GM19239 (cell line): ENCODE measurements at regions not wholly inside any gene's neighbourhood (a gene's known extent, or its start where the extent isn't known, plus 50 kb on each side); places are given as distances from the start of the nearest gene placed in this dataset.

Experiments used
- DNase-seq: peaks from one replicate; pipeline ENCODE4 v3.0.0; 2011; ENCODE audit warnings: low spot score; ENCODE audit not compliant: insufficient read length
- FAIRE-seq: peaks from 2 replicates; lab custom pipeline; 2011; peaks lifted over from hg19 to GRCh38; lab: Jason Lieb, UNC

GRCh38 chrX:36436361-36436760 is 516.8 kb downstream of the CFAP47 start:
- no peak for DNase-seq

GRCh38 chrX:36443007-36443406 is 523.5 kb downstream of the CFAP47 start:
- DNase-seq (no peak), FAIRE-seq (no peak)

More at GRCh38 chrX:36436361-36436760, 516.8 kb downstream of the CFAP47 start:
- no peak for FAIRE-seq

GRCh38 chrX:36445566-36445965 is 526.0 kb downstream of the CFAP47 start:
- no peak for FAIRE-seq
- DNase-seq: no peak

- DNase-seq: no peak
- FAIRE-seq: no peak
Measured at GRCh38 chrX:36462142-36462541, 542.6 kb downstream of the CFAP47 start.

GRCh38 chrX:36480441-36480990 is 527.6 kb upstream of the FAM47C start:
- DNase-seq (no peak), FAIRE-seq (peak; percentile 33)

GRCh38 chrX:36501169-36501702 is 506.9 kb upstream of the FAM47C start:
- DNase-seq: no peak
- peak; percentile 8 for FAIRE-seq

GRCh38 chrX:36504625-36505024 is 503.5 kb upstream of the FAM47C start:
- DNase-seq (no peak), FAIRE-seq (no peak)

GRCh38 chrX:36508042-36508441 is 500.1 kb upstream of the FAM47C start:
- no peak for FAIRE-seq

GRCh38 chrX:36510736-36511135 is 497.4 kb upstream of the FAM47C start:
- FAIRE-seq: no peak
- no peak for DNase-seq

More at GRCh38 chrX:36508042-36508441, 500.1 kb upstream of the FAM47C start:
- DNase-seq: no peak

GRCh38 chrX:36528661-36529060 is 479.5 kb upstream of the FAM47C start:
- FAIRE-seq (no peak), DNase-seq (no peak)

- FAIRE-seq: peak; percentile 31
- DNase-seq: no peak
Measured at GRCh38 chrX:36534900-36535299, 473.3 kb upstream of the FAM47C start.

- DNase-seq (no peak), FAIRE-seq (peak; percentile 8)
Measured at GRCh38 chrX:36543499-36543898, 464.7 kb upstream of the FAM47C start.

GRCh38 chrX:36562986-36563385 is 445.2 kb upstream of the FAM47C start:
- FAIRE-seq: no peak

GRCh38 chrX:36568946-36569345 is 439.2 kb upstream of the FAM47C start:
- no peak for DNase-seq
- no peak for FAIRE-seq

More at GRCh38 chrX:36562986-36563385, 445.2 kb upstream of the FAM47C start:
- DNase-seq: no peak

GRCh38 chrX:36573720-36574119 is 434.4 kb upstream of the FAM47C start:
- no peak for FAIRE-seq
- no peak for DNase-seq

GRCh38 chrX:36575670-36576069 is 432.5 kb upstream of the FAM47C start:
- FAIRE-seq: no peak

GRCh38 chrX:36577006-36577405 is 431.2 kb upstream of the FAM47C start:
- FAIRE-seq (no peak), DNase-seq (no peak)

More at GRCh38 chrX:36575670-36576069, 432.5 kb upstream of the FAM47C start:
- no peak for DNase-seq

- no peak for DNase-seq
- FAIRE-seq: no peak
Measured at GRCh38 chrX:36581030-36581429, 427.1 kb upstream of the FAM47C start.

GRCh38 chrX:36583674-36584073 is 424.5 kb upstream of the FAM47C start:
- FAIRE-seq: no peak
- DNase-seq: no peak

- no peak for DNase-seq
- no peak for FAIRE-seq
Measured at GRCh38 chrX:36609616-36610585, 398.3 kb upstream of the FAM47C start.

GRCh38 chrX:36626898-36627297 is 381.3 kb upstream of the FAM47C start:
- DNase-seq: no peak
- no peak for FAIRE-seq
